Spinal cord (tissue), 9 donors: ENCODE measurements at regions not wholly inside any gene's neighbourhood (a gene's known extent, or its start where the extent isn't known, plus 50 kb on each side); places are given as distances from the start of the nearest gene placed in this dataset.

Experiments
- DNase-seq, 6 donors: peaks; one replicate each; pipeline versions ENCODE4 v3.0.0 to v3.0.0-alpha.2; 2013 to 2015; ENCODE audit warnings: low spot score in 6 of 6, low read depth in 4 of 6
- H3K27ac ChIP-seq: one replicate; pipeline ENCODE4 v1.5.1; 2013; ENCODE audit warnings: low read depth, low read length, control low read depth
- H3K27me3 ChIP-seq: one replicate; pipeline ENCODE4 v1.6.1; 2013; ENCODE audit warnings: low read length; ENCODE audit not compliant: control insufficient read depth, insufficient read depth
- H3K36me3 ChIP-seq: one replicate; pipeline ENCODE4 v1.6.1; 2013; ENCODE audit warnings: low read length; ENCODE audit not compliant: control insufficient read depth, insufficient read depth
- H3K4me1 ChIP-seq: one replicate; pipeline ENCODE4 v1.6.1; 2013; ENCODE audit warnings: low read length; ENCODE audit not compliant: control insufficient read depth, insufficient read depth
- H3K4me3 ChIP-seq: one replicate; pipeline ENCODE4 v1.5.1; 2013; ENCODE audit warnings: low read depth, low read length, control low read depth
- H3K9me3 ChIP-seq: one replicate; pipeline ENCODE4 v1.6.1; 2013; ENCODE audit warnings: low read length; ENCODE audit not compliant: control insufficient read depth, insufficient read depth
- WGBS: methylation state at CpG from one replicate; pipeline ENCODE4 v1.1.5; 2013; ENCODE audit warnings: missing lambda C conversion rate; ENCODE audit not compliant: insufficient coverage; 5-methylcytosine and 5-hydroxymethylcytosine counted together
- donor health status: healthy.

DNA sequence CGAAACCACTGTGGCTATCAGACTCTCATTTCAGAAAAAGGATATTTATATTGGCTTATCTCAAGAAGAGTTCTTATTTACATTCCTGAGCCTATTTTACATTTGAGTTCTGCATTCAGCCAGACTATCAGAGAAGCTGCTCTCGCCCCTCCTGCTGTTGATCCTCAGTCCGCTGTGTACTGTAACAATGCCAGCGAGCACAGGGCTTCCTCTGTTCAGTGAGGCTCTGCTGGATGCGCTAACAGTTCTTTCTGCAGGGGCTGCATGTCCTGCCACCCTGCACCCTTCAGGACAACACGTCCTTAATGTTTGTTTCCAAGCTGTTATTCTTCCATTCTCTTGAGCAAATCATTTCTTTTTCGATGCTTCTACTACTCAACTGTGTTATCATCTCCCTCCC lies 463.7 kb upstream of the SGCG start:
- no peaks in the 10 kb centered on the region for H3K36me3 ChIP-seq
- no peak overlapping the region for H3K27ac ChIP-seq
- 39% methylated on average over 6 of the region's 7 CpGs for WGBS
- no peaks in the 10 kb centered on the region for H3K9me3 ChIP-seq
- H3K4me3 ChIP-seq = no peak overlapping the region
- peaks cover 5% of the 10 kb centered on the region for H3K4me1 ChIP-seq
- H3K27me3 ChIP-seq = no peaks in the 10 kb centered on the region
- peak in 3 of 6 donors; percentile 7 to 56 (median 43) for DNase-seq

DNA sequence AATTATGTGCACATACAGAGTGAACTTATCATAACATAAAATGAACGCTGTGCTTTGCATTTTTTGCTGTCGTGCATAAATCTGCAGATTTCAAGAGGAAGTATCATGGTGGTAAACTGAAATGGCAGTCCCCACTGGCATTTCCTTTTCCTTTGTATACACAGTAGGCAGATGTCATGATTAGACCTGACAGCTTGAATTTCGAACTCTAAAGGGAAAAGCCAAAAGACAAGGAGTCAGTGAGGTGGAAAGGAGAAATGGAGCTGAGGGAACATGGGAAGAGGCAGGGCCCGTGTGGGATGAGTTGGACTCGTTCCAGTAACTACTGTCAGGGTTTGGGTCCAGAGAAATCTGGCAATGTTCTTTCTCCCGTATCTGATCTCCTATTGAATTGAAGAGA lies 454.1 kb upstream of the SGCG start:
- Histone ChIP-seq H3K36me3 (no peaks in the 10 kb centered on the region), H3K4me1 (no peaks in the 10 kb centered on the region), H3K27me3 (no peaks in the 10 kb centered on the region), H3K27ac (no peak overlapping the region), H3K4me3 (no peak overlapping the region), H3K9me3 (no peaks in the 10 kb centered on the region)
- WGBS = 44% methylated on average over 4 of the region's 6 CpGs
- peak in 2 of 6 donors; percentile 23 to 60 for DNase-seq

DNA sequence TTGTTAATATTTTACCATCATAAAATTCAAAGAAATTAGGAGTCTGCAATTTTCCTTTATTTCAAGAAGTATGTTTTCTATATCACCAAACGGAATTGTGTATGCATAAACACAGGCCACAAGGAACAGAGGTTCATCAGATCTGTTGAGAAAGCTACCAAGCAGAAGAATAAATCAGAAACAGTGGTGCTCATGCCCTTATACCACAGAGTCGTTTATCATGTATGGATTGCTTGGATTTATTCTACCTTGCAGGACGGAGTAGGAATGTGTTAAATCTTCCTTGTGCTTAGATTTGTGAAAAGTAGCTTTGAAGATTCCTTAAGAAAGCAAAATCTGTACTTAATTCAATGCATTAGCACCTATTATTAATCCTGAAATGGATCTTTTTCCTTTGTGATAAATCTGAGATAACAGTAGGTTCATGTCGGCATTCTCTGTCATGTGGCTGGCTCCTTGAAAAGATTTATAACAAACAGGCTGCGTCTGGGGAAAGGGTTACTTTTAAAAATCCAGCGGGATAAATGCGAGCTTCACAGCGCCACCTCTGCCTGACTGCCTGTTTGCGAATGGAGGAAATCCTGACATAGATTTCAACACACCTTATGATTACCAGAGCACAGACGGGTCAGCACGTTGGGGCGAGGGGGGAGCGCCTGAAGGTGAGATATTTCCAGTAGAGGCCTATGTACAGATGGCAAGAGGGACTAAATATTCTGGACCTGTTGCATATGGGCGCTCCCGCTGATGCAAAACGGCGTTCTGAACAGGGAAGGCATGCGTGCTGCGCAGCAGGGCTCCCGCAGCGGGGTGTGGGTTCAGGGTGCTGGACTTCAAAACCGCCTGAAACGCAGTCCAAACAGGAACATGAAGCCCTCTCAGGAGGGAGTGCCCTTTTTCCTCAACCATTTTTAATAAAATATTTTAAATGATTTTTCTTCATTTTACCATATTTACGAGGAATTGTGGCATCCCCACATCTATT lies 445.5 kb upstream of the SGCG start:
- H3K4me1 ChIP-seq = peaks cover 11% of the 10 kb centered on the region
- peak in 1 of 6 donors; percentile 67 for DNase-seq
- 64% methylated on average over 18 of the region's 24 CpGs for WGBS
- no peaks in the 10 kb centered on the region for H3K9me3 ChIP-seq
- H3K27ac ChIP-seq = no peak overlapping the region
- no peak overlapping the region for H3K4me3 ChIP-seq
- no peaks in the 10 kb centered on the region for H3K27me3 ChIP-seq
- no peaks in the 10 kb centered on the region for H3K36me3 ChIP-seq

DNA sequence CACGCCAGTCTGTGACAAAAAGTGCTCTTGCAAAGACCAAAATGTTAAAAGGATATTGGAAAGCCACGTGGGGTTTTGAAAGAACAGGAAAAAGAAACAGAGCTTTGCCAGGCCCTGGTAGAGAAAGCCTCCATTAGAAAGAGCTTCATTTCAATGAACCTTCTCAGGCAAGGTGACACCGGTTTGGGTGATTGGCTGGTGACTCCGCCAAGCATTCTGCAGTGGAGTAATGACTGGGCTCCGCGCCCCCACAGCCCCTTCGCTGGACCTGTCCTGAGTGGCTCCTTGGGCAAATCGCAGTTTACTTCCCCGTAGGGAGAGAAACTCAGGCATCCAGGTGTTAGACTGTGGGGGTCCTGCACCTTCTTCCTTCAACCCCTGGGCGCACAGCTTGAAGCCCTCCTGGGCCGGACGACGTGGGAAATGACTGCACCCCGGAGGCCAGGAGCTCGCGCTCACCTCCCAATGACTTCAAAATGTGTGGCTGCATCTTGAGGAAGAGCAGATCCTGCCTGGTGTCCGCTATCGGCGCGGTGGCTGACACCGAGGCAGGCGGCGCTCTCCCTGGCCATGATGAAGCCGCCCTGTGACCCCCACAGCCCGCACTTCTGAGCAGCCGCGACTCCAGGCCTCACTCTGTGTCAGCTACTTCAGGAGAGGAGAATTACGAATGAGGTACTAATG lies 444.6 kb upstream of the SGCG start:
- Histone ChIP-seq H3K9me3 (no peaks in the 10 kb centered on the region), H3K4me3 (no peak overlapping the region), H3K27me3 (no peaks in the 10 kb centered on the region), H3K27ac (no peak overlapping the region), H3K4me1 (peaks cover 11% of the 10 kb centered on the region), H3K36me3 (no peaks in the 10 kb centered on the region)
- 69% methylated on average over 25 of the region's 28 CpGs for WGBS
- DNase-seq = no peak

DNA sequence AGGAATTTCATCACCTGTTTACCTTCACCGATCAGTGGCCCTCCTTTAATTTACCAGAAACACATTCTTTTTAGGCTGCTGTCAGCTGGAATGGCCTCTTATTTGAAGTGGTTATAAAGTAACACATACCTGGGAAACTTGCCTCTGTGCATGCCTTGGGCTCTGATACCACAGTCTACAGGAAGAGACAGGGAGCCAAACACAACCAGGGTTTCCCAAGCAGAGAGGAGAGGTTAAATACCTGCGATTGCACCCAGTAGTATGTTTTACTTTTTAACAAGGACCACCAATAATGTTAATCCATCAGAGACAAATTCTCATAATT lies 444.0 kb upstream of the SGCG start:
- Histone ChIP-seq H3K4me3 (no peak overlapping the region), H3K9me3 (no peaks in the 10 kb centered on the region), H3K36me3 (no peaks in the 10 kb centered on the region), H3K27ac (no peak overlapping the region), H3K4me1 (peaks cover 11% of the 10 kb centered on the region), H3K27me3 (no peaks in the 10 kb centered on the region)
- WGBS = no CpG with 5 or more reads among the region's 2 CpGs
- DNase-seq = no peak

DNA sequence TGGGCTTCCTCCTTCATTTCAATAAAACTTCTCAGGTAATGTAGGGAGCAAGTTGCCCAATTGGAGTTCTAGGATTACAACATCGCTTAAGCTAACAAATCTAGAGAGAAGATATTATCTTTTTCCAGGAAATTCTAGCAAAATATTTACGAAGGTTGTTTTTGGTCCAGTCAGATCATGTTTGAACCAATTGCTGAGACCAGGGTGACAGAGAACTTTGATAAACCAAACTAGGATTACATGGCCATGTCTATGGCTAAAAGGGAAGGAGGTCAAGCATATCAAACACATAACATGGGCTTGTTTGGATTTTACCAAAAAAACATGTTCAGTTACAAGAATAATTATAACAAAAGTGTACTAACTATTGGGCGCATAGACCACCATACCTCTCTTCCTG lies 442.4 kb upstream of the SGCG start:
- Histone ChIP-seq H3K9me3 (no peaks in the 10 kb centered on the region), H3K4me3 (no peak overlapping the region), H3K36me3 (no peaks in the 10 kb centered on the region), H3K27me3 (no peaks in the 10 kb centered on the region), H3K4me1 (peaks cover 11% of the 10 kb centered on the region), H3K27ac (no peak overlapping the region)
- 80% methylated on average over 1 of the region's 3 CpGs for WGBS
- no peak for DNase-seq

DNA sequence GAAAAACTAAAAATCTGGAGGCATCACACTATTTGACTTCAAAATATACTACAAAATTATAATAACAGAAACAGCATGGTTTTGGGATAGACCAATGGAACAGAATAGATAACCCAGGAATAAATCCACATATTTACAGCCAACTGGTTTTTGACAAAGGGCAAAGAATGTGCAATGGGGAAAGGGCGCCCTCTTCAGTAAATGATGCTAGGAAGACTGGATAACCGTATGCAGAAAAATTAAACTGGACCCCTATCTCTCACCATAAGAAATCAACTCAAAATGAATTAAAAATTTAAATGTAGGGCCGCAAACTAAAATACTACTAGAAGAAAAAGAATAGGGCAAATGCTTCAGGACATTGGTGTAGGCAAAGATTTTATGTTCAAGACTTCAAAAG lies 440.5 kb upstream of the SGCG start:
- no CpG with 5 or more reads among the region's 3 CpGs for WGBS
- Histone ChIP-seq H3K36me3 (no peaks in the 10 kb centered on the region), H3K27ac (no peak overlapping the region), H3K4me3 (no peak overlapping the region), H3K27me3 (no peaks in the 10 kb centered on the region), H3K9me3 (no peaks in the 10 kb centered on the region), H3K4me1 (peaks cover 11% of the 10 kb centered on the region)
- DNase-seq = no peak

DNA sequence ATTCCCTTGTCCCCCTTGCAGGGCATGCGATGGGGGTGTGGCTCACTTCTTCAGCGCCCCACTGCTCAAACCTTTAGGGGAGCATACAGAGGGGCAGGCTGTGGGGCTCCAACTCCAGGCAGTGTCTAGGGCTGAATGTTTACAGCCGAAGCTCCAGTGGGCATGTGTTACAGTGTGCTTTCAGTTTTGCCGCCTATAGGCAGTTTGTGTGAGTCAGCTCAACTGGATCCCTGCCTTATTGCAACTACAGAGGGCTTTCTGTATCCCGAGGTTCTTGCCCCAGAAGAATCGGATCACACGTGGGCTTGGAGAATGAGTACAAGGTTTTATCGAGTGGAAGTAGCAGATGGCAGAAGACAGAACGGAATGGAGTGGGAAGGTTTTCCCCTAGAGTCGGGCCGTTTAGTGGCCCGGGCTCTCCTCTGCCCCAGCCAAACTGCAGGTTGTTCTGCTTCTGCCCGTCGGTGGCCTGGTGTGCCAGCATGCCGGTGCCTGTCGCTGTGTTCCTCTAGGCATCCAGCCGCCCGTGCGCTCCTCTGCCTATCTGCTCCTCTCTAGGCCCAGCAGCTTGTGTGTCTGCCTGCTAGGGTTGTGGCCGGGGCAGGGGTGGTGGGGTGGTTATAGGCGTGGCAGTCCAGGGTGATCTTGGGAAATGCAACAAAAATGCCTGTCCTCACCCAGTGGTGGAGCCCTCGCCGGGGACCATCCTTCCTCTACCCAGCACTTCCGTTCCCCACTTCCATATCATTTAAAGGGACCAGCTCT lies 435.9 kb upstream of the SGCG start:
- H3K27ac ChIP-seq = no peak overlapping the region

DNA sequence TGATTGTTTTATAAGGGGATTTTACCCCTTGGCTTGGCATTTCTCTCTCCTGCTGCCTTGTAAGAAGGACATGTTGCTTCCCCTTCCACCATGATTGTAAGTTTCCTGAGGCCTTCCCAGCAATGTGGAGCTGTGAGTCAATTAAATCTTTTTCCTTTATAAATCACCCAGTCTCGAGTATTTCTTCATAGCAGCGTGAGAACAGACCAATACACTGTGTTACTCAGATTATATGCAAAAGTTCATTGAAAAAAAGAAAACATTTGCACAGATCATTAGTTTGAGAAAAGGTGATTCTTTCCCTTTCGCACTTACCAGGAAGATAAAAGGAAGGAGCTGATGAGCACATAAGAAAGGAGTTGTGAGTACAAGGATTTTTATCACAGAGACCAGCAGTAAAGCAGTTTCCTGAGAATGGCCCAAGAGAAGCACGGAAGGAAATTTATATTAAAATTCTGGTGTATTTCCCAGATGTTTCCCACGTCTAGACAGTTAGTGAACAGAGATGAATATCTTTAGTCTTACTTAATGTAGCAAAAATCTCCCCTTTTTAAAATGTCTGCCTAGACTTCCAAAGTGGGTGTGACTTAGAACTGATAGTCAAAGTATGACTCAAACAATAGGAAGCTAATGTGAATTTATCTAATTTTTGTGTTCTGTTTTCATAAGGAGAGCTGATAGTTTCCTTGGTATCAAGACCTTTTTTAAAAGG lies 431.8 kb upstream of the SGCG start:
- Histone ChIP-seq H3K27ac (no peak overlapping the region), H3K4me3 (no peak overlapping the region), H3K4me1 (no peaks in the 10 kb centered on the region), H3K9me3 (no peaks in the 10 kb centered on the region), H3K27me3 (no peaks in the 10 kb centered on the region), H3K36me3 (no peaks in the 10 kb centered on the region)
- WGBS = no CpG with 5 or more reads among the region's 5 CpGs
- no peak for DNase-seq

More for the DNA sequence above, 435.9 kb upstream of the SGCG start:
- no peak for DNase-seq
- no peaks in the 10 kb centered on the region for H3K27me3 ChIP-seq
- no peaks in the 10 kb centered on the region for H3K4me1 ChIP-seq
- WGBS = 92% methylated on average over 19 of the region's 24 CpGs
- no peak overlapping the region for H3K4me3 ChIP-seq
- H3K36me3 ChIP-seq = no peaks in the 10 kb centered on the region
- H3K9me3 ChIP-seq = no peaks in the 10 kb centered on the region
